ENCODE measurements at regions not wholly inside any gene's neighbourhood (a gene's known extent, or its start where the extent isn't known, plus 50 kb on each side); places are given as distances from the start of the nearest gene placed in this dataset.
A peak's percentile ranks its signal among the peaks of the same experiment; 100 is the strongest.

- DNase-seq (ENCODE audit: extremely low read depth, low read depth): no peak
- TF ChIP-seq CTCF (IDR thresholded peaks at IDR 0.05; ENCODE audit: low read depth, low read length): no peak
Measured at GRCh38 chr13:59488436-59488835, 675.3 kb downstream of the DIAPH3 start.

GRCh38 chr13:59490651-59491050 lies 673.1 kb downstream of the DIAPH3 start:
- no peak for TF ChIP-seq CTCF (IDR thresholded peaks at IDR 0.05; ENCODE audit: low read depth, low read length)
- DNase-seq (ENCODE audit: extremely low read depth, low read depth): no peak

GRCh38 chr13:59492030-59492636 lies 671.6 kb downstream of the DIAPH3 start:
- DNase-seq (ENCODE audit: extremely low read depth, low read depth): no peak

GRCh38 chr13:59493436-59493965 lies 670.2 kb downstream of the DIAPH3 start:
- no peak for TF ChIP-seq CTCF (IDR thresholded peaks at IDR 0.05; ENCODE audit: low read depth, low read length)
- DNase-seq (ENCODE audit: extremely low read depth, low read depth): no peak

More at GRCh38 chr13:59492030-59492636, 671.6 kb downstream of the DIAPH3 start:
- TF ChIP-seq CTCF (IDR thresholded peaks at IDR 0.05; ENCODE audit: low read depth, low read length): no peak

- DNase-seq (ENCODE audit: extremely low read depth, low read depth): no peak
- TF ChIP-seq CTCF (IDR thresholded peaks at IDR 0.05; ENCODE audit: low read depth, low read length): no peak
Measured at GRCh38 chr13:59494151-59494550, 669.6 kb downstream of the DIAPH3 start.

GRCh38 chr13:59494560-59494970 lies 669.2 kb downstream of the DIAPH3 start:
- peak; percentile 11 for DNase-seq (ENCODE audit: extremely low read depth, low read depth)
- no peak for TF ChIP-seq CTCF (IDR thresholded peaks at IDR 0.05; ENCODE audit: low read depth, low read length)

- no peak for TF ChIP-seq CTCF (IDR thresholded peaks at IDR 0.05; ENCODE audit: low read depth, low read length)
- no peak for DNase-seq (ENCODE audit: extremely low read depth, low read depth)
Measured at GRCh38 chr13:59495299-59495698, 668.4 kb downstream of the DIAPH3 start.

Data from AG09319 (cell line).